ENCODE measurements at regions not wholly inside any gene's neighbourhood (a gene's known extent, or its start where the extent isn't known, plus 50 kb on each side); places are given as distances from the start of the nearest gene placed in this dataset.

DNA sequence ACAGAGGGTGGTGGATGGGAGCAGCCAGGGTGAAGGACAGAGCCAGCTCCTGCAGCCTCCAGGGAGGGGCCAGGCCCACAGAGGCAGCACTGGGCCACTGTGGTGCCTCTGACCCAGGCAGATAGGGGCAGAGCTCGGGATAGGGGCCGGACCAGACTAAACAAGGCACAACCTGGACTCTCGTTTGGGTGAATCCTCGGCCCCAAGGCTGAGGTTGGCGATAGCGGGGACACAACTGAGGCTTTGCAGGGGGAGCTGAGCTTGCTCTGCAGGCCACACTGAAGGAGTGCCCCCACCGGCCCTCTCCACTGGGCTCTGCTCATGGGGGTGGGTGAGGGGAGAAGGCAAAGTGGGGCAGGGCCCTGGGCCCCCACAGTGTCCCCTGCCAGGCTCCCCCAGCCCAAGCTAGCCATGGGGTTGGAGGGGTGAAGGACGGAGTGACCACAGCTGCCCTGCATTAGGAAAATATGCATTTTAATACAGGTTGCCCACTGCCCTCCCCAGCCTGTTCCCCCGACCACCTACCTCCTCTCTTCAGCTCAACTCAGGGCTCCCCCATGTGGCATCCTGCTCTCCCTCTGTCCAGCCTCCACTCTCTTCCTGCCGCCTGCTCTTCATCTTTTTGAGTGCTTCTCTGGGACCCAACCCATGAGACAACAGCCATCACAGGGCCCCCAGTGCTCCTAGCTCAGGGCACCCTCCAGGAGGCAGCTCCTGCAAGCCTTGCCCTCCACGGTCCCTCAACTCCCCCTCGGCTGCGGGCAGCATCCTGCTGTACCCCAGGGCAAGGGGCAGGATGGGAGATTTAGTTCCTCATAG is 152.8 kb downstream of the INHBB start (continued):
- TF ChIP-seq, protein P1, sequence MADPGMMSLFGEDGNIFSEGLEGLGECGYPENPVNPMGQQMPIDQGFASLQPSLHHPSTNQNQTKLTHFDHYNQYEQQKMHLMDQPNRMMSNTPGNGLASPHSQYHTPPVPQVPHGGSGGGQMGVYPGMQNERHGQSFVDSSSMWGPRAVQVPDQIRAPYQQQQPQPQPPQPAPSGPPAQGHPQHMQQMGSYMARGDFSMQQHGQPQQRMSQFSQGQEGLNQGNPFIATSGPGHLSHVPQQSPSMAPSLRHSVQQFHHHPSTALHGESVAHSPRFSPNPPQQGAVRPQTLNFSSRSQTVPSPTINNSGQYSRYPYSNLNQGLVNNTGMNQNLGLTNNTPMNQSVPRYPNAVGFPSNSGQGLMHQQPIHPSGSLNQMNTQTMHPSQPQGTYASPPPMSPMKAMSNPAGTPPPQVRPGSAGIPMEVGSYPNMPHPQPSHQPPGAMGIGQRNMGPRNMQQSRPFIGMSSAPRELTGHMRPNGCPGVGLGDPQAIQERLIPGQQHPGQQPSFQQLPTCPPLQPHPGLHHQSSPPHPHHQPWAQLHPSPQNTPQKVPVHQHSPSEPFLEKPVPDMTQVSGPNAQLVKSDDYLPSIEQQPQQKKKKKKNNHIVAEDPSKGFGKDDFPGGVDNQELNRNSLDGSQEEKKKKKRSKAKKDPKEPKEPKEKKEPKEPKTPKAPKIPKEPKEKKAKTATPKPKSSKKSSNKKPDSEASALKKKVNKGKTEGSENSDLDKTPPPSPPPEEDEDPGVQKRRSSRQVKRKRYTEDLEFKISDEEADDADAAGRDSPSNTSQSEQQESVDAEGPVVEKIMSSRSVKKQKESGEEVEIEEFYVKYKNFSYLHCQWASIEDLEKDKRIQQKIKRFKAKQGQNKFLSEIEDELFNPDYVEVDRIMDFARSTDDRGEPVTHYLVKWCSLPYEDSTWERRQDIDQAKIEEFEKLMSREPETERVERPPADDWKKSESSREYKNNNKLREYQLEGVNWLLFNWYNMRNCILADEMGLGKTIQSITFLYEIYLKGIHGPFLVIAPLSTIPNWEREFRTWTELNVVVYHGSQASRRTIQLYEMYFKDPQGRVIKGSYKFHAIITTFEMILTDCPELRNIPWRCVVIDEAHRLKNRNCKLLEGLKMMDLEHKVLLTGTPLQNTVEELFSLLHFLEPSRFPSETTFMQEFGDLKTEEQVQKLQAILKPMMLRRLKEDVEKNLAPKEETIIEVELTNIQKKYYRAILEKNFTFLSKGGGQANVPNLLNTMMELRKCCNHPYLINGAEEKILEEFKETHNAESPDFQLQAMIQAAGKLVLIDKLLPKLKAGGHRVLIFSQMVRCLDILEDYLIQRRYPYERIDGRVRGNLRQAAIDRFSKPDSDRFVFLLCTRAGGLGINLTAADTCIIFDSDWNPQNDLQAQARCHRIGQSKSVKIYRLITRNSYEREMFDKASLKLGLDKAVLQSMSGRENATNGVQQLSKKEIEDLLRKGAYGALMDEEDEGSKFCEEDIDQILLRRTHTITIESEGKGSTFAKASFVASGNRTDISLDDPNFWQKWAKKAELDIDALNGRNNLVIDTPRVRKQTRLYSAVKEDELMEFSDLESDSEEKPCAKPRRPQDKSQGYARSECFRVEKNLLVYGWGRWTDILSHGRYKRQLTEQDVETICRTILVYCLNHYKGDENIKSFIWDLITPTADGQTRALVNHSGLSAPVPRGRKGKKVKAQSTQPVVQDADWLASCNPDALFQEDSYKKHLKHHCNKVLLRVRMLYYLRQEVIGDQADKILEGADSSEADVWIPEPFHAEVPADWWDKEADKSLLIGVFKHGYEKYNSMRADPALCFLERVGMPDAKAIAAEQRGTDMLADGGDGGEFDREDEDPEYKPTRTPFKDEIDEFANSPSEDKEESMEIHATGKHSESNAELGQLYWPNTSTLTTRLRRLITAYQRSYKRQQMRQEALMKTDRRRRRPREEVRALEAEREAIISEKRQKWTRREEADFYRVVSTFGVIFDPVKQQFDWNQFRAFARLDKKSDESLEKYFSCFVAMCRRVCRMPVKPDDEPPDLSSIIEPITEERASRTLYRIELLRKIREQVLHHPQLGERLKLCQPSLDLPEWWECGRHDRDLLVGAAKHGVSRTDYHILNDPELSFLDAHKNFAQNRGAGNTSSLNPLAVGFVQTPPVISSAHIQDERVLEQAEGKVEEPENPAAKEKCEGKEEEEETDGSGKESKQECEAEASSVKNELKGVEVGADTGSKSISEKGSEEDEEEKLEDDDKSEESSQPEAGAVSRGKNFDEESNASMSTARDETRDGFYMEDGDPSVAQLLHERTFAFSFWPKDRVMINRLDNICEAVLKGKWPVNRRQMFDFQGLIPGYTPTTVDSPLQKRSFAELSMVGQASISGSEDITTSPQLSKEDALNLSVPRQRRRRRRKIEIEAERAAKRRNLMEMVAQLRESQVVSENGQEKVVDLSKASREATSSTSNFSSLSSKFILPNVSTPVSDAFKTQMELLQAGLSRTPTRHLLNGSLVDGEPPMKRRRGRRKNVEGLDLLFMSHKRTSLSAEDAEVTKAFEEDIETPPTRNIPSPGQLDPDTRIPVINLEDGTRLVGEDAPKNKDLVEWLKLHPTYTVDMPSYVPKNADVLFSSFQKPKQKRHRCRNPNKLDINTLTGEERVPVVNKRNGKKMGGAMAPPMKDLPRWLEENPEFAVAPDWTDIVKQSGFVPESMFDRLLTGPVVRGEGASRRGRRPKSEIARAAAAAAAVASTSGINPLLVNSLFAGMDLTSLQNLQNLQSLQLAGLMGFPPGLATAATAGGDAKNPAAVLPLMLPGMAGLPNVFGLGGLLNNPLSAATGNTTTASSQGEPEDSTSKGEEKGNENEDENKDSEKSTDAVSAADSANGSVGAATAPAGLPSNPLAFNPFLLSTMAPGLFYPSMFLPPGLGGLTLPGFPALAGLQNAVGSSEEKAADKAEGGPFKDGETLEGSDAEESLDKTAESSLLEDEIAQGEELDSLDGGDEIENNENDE (IDR thresholded peaks at IDR 0.05; ENCODE audit: insufficient replicate concordance, low read length), result no peak
- TF ChIP-seq BCL11A (IDR thresholded peaks at IDR 0.05; ENCODE audit: low read depth in 2 of 2, low read length in 2 of 2) (no peak), HDAC6 (IDR thresholded peaks at IDR 0.05; ENCODE audit: low read depth, low read length) (no peak), RAD21 (IDR thresholded peaks at IDR 0.05 in 1 of 2, conservative IDR thresholded peaks at IDR 0.05 in 1 of 2; ENCODE audit: low read depth in 2 of 2, low read length in 2 of 2) (peak in 1 of 2 experiments; percentile 28; a peak in 2 of 4 replicates), YY1 (IDR thresholded peaks at IDR 0.05; ENCODE audit: low read depth, low read length) (no peak), EGR1 (IDR thresholded peaks at IDR 0.05; ENCODE audit: borderline replicate concordance, low read depth, low read length) (no peak)
- TF ChIP-seq, protein P2, sequence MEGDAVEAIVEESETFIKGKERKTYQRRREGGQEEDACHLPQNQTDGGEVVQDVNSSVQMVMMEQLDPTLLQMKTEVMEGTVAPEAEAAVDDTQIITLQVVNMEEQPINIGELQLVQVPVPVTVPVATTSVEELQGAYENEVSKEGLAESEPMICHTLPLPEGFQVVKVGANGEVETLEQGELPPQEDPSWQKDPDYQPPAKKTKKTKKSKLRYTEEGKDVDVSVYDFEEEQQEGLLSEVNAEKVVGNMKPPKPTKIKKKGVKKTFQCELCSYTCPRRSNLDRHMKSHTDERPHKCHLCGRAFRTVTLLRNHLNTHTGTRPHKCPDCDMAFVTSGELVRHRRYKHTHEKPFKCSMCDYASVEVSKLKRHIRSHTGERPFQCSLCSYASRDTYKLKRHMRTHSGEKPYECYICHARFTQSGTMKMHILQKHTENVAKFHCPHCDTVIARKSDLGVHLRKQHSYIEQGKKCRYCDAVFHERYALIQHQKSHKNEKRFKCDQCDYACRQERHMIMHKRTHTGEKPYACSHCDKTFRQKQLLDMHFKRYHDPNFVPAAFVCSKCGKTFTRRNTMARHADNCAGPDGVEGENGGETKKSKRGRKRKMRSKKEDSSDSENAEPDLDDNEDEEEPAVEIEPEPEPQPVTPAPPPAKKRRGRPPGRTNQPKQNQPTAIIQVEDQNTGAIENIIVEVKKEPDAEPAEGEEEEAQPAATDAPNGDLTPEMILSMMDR (IDR thresholded peaks at IDR 0.05; ENCODE audit: control extremely low read depth in 1 of 3, insufficient read depth in 1 of 3, low read depth in 1 of 3, low read length in 3 of 3), result peak in 2 of 3 experiments; percentile 1 to 6; a peak in 2 of 4 replicates
